IPS-15b (cell line): ENCODE measurements at regions not wholly inside any gene's neighbourhood (a gene's known extent, or its start where the extent isn't known, plus 50 kb on each side); places are given as distances from the start of the nearest gene placed in this dataset.

Source experiments
- H3K27me3 ChIP-seq: one replicate; pipeline ENCODE4 v1.6.1; 2013; ENCODE audit warnings: low read length; ENCODE audit not compliant: control insufficient read depth, insufficient read depth
- H3K36me3 ChIP-seq: one replicate; pipeline ENCODE4 v1.6.1; 2013; ENCODE audit warnings: low read length; ENCODE audit not compliant: control insufficient read depth, insufficient read depth
- H3K4me1 ChIP-seq: one replicate; pipeline ENCODE4 v1.6.1; 2013; ENCODE audit warnings: mild to moderate bottlenecking, low read length; ENCODE audit not compliant: control insufficient read depth, insufficient read depth
- H3K4me3 ChIP-seq: one replicate; pipeline ENCODE4 v1.5.1; 2013; ENCODE audit warnings: low read depth, low read length
- H3K9ac ChIP-seq: one replicate; pipeline ENCODE4 v1.6.1; 2013; ENCODE audit warnings: low read depth, mild to moderate bottlenecking, low read length
- H3K9me3 ChIP-seq: one replicate; pipeline ENCODE4 v1.6.1; 2013; ENCODE audit warnings: mild to moderate bottlenecking, low read length; ENCODE audit not compliant: control insufficient read depth, insufficient read depth

- Histone ChIP-seq H3K27me3 (no peaks in the 10 kb centered on the region), H3K4me3 (no peak overlapping the region), H3K36me3 (no peaks in the 10 kb centered on the region), H3K9me3 (no peaks in the 10 kb centered on the region), H3K9ac (no peak overlapping the region), H3K4me1 (peaks cover 4% of the 10 kb centered on the region)
Observed at GRCh38 chr2:16168506-16169264, 228.3 kb downstream of the MYCN start.

- no peak overlapping the region for H3K9ac ChIP-seq
- H3K9me3 ChIP-seq = no peaks in the 10 kb centered on the region
- H3K36me3 ChIP-seq = no peaks in the 10 kb centered on the region
- peaks cover 4% of the 10 kb centered on the region for H3K4me1 ChIP-seq
- no peaks in the 10 kb centered on the region for H3K27me3 ChIP-seq
- H3K4me3 ChIP-seq = no peak overlapping the region
Observed at GRCh38 chr2:16167870-16168426, 227.6 kb downstream of the MYCN start.

GRCh38 chr2:16167451-16167861, 227.1 kb downstream of the MYCN start:
- Histone ChIP-seq H3K4me3 (no peak overlapping the region), H3K36me3 (no peaks in the 10 kb centered on the region), H3K4me1 (peaks cover 4% of the 10 kb centered on the region), H3K9me3 (no peaks in the 10 kb centered on the region), H3K9ac (no peak overlapping the region), H3K27me3 (no peaks in the 10 kb centered on the region)

GRCh38 chr2:16166327-16166981, 226.1 kb downstream of the MYCN start:
- H3K9me3 ChIP-seq = no peaks in the 10 kb centered on the region
- peaks cover 4% of the 10 kb centered on the region for H3K4me1 ChIP-seq
- H3K36me3 ChIP-seq = no peaks in the 10 kb centered on the region
- H3K9ac ChIP-seq = no peak overlapping the region
- H3K27me3 ChIP-seq = no peaks in the 10 kb centered on the region
- no peak overlapping the region for H3K4me3 ChIP-seq

GRCh38 chr2:16165518-16166326, 225.4 kb downstream of the MYCN start:
- Histone ChIP-seq H3K27me3 (no peaks in the 10 kb centered on the region), H3K4me3 (no peak overlapping the region), H3K9ac (no peak overlapping the region), H3K36me3 (no peaks in the 10 kb centered on the region), H3K9me3 (no peaks in the 10 kb centered on the region), H3K4me1 (peaks cover 4% of the 10 kb centered on the region)

GRCh38 chr2:16162491-16163040, 222.2 kb downstream of the MYCN start:
- H3K27me3 ChIP-seq = no peaks in the 10 kb centered on the region
- H3K9ac ChIP-seq = no peak overlapping the region
- H3K9me3 ChIP-seq = no peaks in the 10 kb centered on the region
- H3K4me1 ChIP-seq = no peaks in the 10 kb centered on the region
- H3K36me3 ChIP-seq = no peaks in the 10 kb centered on the region
- H3K4me3 ChIP-seq = no peak overlapping the region

- Histone ChIP-seq H3K4me3 (no peak overlapping the region), H3K36me3 (no peaks in the 10 kb centered on the region), H3K9me3 (no peaks in the 10 kb centered on the region), H3K27me3 (no peaks in the 10 kb centered on the region), H3K9ac (no peak overlapping the region), H3K4me1 (no peaks in the 10 kb centered on the region)
Observed at GRCh38 chr2:16161768-16162490, 221.6 kb downstream of the MYCN start.

GRCh38 chr2:16161085-16161565, 220.8 kb downstream of the MYCN start:
- Histone ChIP-seq H3K4me3 (no peak overlapping the region), H3K9me3 (no peaks in the 10 kb centered on the region), H3K9ac (no peak overlapping the region), H3K27me3 (no peaks in the 10 kb centered on the region), H3K4me1 (no peaks in the 10 kb centered on the region), H3K36me3 (no peaks in the 10 kb centered on the region)

- Histone ChIP-seq H3K9ac (no peak overlapping the region), H3K27me3 (no peaks in the 10 kb centered on the region)
Observed at GRCh38 chr2:16160281-16161084, 220.1 kb downstream of the MYCN start.

GRCh38 chr2:16156411-16156810, 216.1 kb downstream of the MYCN start:
- Histone ChIP-seq H3K36me3 (no peaks in the 10 kb centered on the region), H3K4me3 (no peak overlapping the region), H3K9me3 (no peaks in the 10 kb centered on the region), H3K9ac (no peak overlapping the region), H3K4me1 (no peaks in the 10 kb centered on the region), H3K27me3 (no peaks in the 10 kb centered on the region)

More at GRCh38 chr2:16160281-16161084, 220.1 kb downstream of the MYCN start:
- no peak overlapping the region for H3K4me3 ChIP-seq
- H3K36me3 ChIP-seq = no peaks in the 10 kb centered on the region
- no peaks in the 10 kb centered on the region for H3K9me3 ChIP-seq
- H3K4me1 ChIP-seq = no peaks in the 10 kb centered on the region
